ENCODE measurements at regions not wholly inside any gene's neighbourhood (a gene's known extent, or its start where the extent isn't known, plus 50 kb on each side); places are given as distances from the start of the nearest gene placed in this dataset.

- Histone ChIP-seq H3K36me3 (ENCODE audit: control insufficient read depth, insufficient read depth, low read length) (no peaks in the 10 kb centered on the region), H3K4me3 (ENCODE audit: low read depth in 2 of 2, low read length in 2 of 2) (no peak overlapping the region), H3K27me3 (ENCODE audit: control insufficient read depth, insufficient read depth, low read length) (peaks cover 5% of the 10 kb centered on the region), H3K4me1 (ENCODE audit: control insufficient read depth, insufficient read depth, low read length) (no peaks in the 10 kb centered on the region), H3K27ac (ENCODE audit: low read length) (no peak overlapping the region), H3K9me3 (ENCODE audit: control insufficient read depth, insufficient read depth, low read depth, low read length) (no peaks in the 10 kb centered on the region)
- ChIA-PET POLR2A (no interaction called here), CTCF (no interaction called here)
- ATAC-seq (no peak), DNase-seq (ENCODE audit: low read depth, low spot score) (no peak)
- TF ChIP-seq TCF7L2 (IDR thresholded peaks at IDR 0.05; ENCODE audit: low read depth, low read length): no peak
- TF ChIP-seq, protein P1, sequence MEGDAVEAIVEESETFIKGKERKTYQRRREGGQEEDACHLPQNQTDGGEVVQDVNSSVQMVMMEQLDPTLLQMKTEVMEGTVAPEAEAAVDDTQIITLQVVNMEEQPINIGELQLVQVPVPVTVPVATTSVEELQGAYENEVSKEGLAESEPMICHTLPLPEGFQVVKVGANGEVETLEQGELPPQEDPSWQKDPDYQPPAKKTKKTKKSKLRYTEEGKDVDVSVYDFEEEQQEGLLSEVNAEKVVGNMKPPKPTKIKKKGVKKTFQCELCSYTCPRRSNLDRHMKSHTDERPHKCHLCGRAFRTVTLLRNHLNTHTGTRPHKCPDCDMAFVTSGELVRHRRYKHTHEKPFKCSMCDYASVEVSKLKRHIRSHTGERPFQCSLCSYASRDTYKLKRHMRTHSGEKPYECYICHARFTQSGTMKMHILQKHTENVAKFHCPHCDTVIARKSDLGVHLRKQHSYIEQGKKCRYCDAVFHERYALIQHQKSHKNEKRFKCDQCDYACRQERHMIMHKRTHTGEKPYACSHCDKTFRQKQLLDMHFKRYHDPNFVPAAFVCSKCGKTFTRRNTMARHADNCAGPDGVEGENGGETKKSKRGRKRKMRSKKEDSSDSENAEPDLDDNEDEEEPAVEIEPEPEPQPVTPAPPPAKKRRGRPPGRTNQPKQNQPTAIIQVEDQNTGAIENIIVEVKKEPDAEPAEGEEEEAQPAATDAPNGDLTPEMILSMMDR (IDR thresholded peaks at IDR 0.05): no peak
- TF ChIP-seq, protein P2, sequence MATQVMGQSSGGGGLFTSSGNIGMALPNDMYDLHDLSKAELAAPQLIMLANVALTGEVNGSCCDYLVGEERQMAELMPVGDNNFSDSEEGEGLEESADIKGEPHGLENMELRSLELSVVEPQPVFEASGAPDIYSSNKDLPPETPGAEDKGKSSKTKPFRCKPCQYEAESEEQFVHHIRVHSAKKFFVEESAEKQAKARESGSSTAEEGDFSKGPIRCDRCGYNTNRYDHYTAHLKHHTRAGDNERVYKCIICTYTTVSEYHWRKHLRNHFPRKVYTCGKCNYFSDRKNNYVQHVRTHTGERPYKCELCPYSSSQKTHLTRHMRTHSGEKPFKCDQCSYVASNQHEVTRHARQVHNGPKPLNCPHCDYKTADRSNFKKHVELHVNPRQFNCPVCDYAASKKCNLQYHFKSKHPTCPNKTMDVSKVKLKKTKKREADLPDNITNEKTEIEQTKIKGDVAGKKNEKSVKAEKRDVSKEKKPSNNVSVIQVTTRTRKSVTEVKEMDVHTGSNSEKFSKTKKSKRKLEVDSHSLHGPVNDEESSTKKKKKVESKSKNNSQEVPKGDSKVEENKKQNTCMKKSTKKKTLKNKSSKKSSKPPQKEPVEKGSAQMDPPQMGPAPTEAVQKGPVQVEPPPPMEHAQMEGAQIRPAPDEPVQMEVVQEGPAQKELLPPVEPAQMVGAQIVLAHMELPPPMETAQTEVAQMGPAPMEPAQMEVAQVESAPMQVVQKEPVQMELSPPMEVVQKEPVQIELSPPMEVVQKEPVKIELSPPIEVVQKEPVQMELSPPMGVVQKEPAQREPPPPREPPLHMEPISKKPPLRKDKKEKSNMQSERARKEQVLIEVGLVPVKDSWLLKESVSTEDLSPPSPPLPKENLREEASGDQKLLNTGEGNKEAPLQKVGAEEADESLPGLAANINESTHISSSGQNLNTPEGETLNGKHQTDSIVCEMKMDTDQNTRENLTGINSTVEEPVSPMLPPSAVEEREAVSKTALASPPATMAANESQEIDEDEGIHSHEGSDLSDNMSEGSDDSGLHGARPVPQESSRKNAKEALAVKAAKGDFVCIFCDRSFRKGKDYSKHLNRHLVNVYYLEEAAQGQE (IDR thresholded peaks at IDR 0.05; ENCODE audit: insufficient read depth in 1 of 2, low read depth in 2 of 2, low read length in 1 of 2): no peak
- no peak for TF ChIP-seq POLR2AphosphoS5 (IDR thresholded peaks at IDR 0.05; ENCODE audit: low read depth, low read length)
- TF ChIP-seq SIN3A (IDR thresholded peaks at IDR 0.05; ENCODE audit: borderline replicate concordance, insufficient read depth, low read depth, low read length): no peak
- BruUV-seq (replicated peaks): no TSS peak
- in situ Hi-C loops (cut with HindIII; ENCODE audit: low pct_unique_long_range_greater_than_20kb, low sequenced_read_pairs) (no loop called here), intact Hi-C loops (cut with micrococcal nuclease; ENCODE audit: unreplicated experiment) (no loop called here)
Observed at GRCh38 chr20:56928007-56928406, 298.9 kb downstream of the TFAP2C start.

DNA sequence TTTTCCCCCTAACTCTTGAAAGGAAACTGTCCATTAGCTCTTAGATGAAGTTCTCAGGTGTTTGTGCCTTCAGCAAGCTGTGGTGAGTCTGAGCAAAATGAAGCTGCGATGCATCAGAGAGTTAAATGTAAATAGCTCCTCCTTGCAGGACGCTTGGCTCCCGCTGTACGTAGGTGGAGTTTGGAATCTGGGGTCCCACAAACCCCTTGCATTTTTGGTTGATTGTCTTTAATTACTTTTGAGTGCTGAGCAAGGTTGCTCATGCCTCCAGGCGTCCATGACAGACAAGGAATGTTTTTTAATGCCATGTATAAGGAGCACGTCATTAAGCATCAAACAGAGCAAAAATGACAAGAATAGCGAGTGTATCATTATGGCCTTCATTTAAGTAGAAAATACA, 300.5 kb downstream of the TFAP2C start:
- H3K27ac ChIP-seq (ENCODE audit: low read length): no peak overlapping the region
- intact Hi-C loops (cut with micrococcal nuclease; ENCODE audit: unreplicated experiment): no loop called here

More for the DNA sequence above, 300.5 kb downstream of the TFAP2C start:
- in situ Hi-C loops (cut with HindIII; ENCODE audit: low pct_unique_long_range_greater_than_20kb, low sequenced_read_pairs): no loop called here
- no peak for DNase-seq (ENCODE audit: low read depth, low spot score)
- Histone ChIP-seq H3K4me1 (ENCODE audit: control insufficient read depth, insufficient read depth, low read length) (no peaks in the 10 kb centered on the region), H3K36me3 (ENCODE audit: control insufficient read depth, insufficient read depth, low read length) (no peaks in the 10 kb centered on the region), H3K27me3 (ENCODE audit: control insufficient read depth, insufficient read depth, low read length) (peaks cover 5% of the 10 kb centered on the region), H3K4me3 (ENCODE audit: low read depth in 2 of 2, low read length in 2 of 2) (no peak overlapping the region), H3K9me3 (ENCODE audit: control insufficient read depth, insufficient read depth, low read depth, low read length) (no peaks in the 10 kb centered on the region)
- no peak for ATAC-seq
- ChIA-PET POLR2A (no interaction called here), CTCF (no interaction called here)
- no TSS peak for BruUV-seq (replicated peaks)
- no peak for TF ChIP-seq SIN3A (IDR thresholded peaks at IDR 0.05; ENCODE audit: borderline replicate concordance, insufficient read depth, low read depth, low read length)
- no peak for TF ChIP-seq TCF7L2 (IDR thresholded peaks at IDR 0.05; ENCODE audit: low read depth, low read length)
- TF ChIP-seq, protein P1 (IDR thresholded peaks at IDR 0.05): no peak
- TF ChIP-seq, protein P2 (IDR thresholded peaks at IDR 0.05; ENCODE audit: insufficient read depth in 1 of 2, low read depth in 2 of 2, low read length in 1 of 2): no peak
- no peak for TF ChIP-seq POLR2AphosphoS5 (IDR thresholded peaks at IDR 0.05; ENCODE audit: low read depth, low read length)
